ENCODE measurements at regions not wholly inside any gene's neighbourhood (a gene's known extent, or its start where the extent isn't known, plus 50 kb on each side); places are given as distances from the start of the nearest gene placed in this dataset.

DNA sequence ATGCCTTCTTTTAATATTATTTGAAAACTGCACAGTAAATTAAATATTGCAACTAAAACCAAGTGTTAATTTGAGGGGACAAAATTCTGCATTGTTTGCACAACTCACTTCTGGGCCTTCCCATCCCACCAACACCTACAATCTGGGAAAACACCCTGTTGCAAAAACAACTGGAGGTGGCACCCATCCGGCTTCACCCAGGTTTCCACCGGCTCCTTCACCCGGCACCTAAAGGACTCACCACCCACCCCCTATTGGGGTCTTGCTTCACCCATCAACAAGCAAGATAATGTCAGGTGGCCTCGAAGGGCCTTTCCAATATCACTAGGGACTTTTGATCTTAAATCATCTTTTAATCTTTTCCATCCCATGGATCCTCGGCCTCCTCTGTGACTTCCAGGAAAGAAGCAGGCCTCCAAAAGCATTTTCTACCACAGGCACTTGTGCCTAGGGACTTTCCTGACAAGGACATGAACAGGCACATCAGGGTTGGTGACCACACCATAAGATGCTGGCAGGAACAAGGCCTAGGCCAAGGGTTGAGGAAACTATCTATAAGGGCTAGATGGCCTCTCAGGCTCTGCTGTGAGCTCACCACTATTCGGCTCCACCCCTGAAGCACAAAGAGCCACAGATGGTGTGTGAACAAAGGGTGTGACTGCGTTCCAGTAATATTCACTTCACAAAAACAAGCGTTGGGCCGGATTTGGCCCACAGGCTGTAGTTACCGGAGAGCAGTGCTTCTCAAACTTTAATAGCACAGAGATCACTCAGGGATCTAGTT is 205.1 kb downstream of the AUH start:
- TF ChIP-seq SP1 (IDR thresholded peaks at IDR 0.05) (no peak), HDGF (IDR thresholded peaks at IDR 0.05; ENCODE audit: borderline replicate concordance) (no peak), PKNOX1 (IDR thresholded peaks at IDR 0.05) (no peak), FOXM1 (IDR thresholded peaks at IDR 0.05; ENCODE audit: borderline replicate concordance) (no peak), ARNT (IDR thresholded peaks at IDR 0.05) (no peak), BHLHE40 (IDR thresholded peaks at IDR 0.05; ENCODE audit: borderline replicate concordance) (no peak), L3MBTL2 (conservative IDR thresholded peaks at IDR 0.05) (no peak), SUZ12 (IDR thresholded peaks at IDR 0.05) (no peak), FOXK2 (IDR thresholded peaks at IDR 0.05) (no peak)

Data from HEK293T (cell line).